Suprapubic skin (tissue), 4 donors: ENCODE measurements at regions not wholly inside any gene's neighbourhood (a gene's known extent, or its start where the extent isn't known, plus 50 kb on each side); places are given as distances from the start of the nearest gene placed in this dataset.

ENCODE experiments used
- DNase-seq, 2 donors: peaks; one replicate each; pipeline ENCODE4 v3.0.0-alpha.2; 2019; ENCODE audit warnings: low spot score in 2 of 2
- H3K27ac ChIP-seq: fragments of 200-600 bp; sonication (generic); one replicate; pipeline ENCODE4 v1.5.1; 2019
- H3K27me3 ChIP-seq: fragments of 200-600 bp; sonication (generic); one replicate; pipeline ENCODE4 v1.5.1; 2019
- H3K36me3 ChIP-seq: fragments of 200-600 bp; sonication (generic); one replicate; pipeline ENCODE4 v1.5.1; 2019
- H3K4me1 ChIP-seq: fragments of 200-600 bp; sonication (generic); one replicate; pipeline ENCODE4 v1.5.1; 2019
- H3K4me3 ChIP-seq: fragments of 200-600 bp; sonication (generic); one replicate; pipeline ENCODE4 v1.5.1; 2019; ENCODE audit warnings: mild to moderate bottlenecking
- H3K9me3 ChIP-seq: fragments of 200-600 bp; sonication (generic); one replicate; pipeline ENCODE4 v1.5.1; 2019
- CTCF ChIP-seq, 2 donors: fragments of 200-600 bp in 1 of 2; fragments of 450-650 bp in 1 of 2; sonication (generic) in 1 of 2; IDR thresholded peaks; one replicate each; pipeline ENCODE4 v1.5.1; 2016 to 2019; ENCODE audit warnings: antibody characterized with exemption in 2 of 2, mild to moderate bottlenecking in 1 of 2, moderate library complexity in 1 of 2
- EP300 ChIP-seq: sonication (generic); formaldehyde crosslinking; IDR thresholded peaks from one replicate; pipeline ENCODE4 v1.6.1; 2017; ENCODE audit warnings: antibody characterized with exemption
- POLR2A ChIP-seq, 2 donors: fragments of 450-650 bp; IDR thresholded peaks; one replicate each; pipeline ENCODE4 v1.6.1; 2017; ENCODE audit warnings: antibody characterized with exemption in 2 of 2, mild to moderate bottlenecking in 2 of 2, moderate library complexity in 2 of 2
- POLR2AphosphoS5 ChIP-seq, 3 donors: sonication (generic); formaldehyde crosslinking; IDR thresholded peaks; one replicate each; pipeline ENCODE4 v1.6.1; 2017; ENCODE audit warnings: antibody characterized with exemption in 3 of 3
- WGBS: methylation state at CpG from one replicate; pipeline ENCODE4 v1.1.5; 2018; 5-methylcytosine and 5-hydroxymethylcytosine counted together

GRCh38 chr4:38537666-38538065, 126.3 kb upstream of the KLF3 start:
- Histone ChIP-seq H3K4me3 (no peak overlapping the region), H3K27ac (no peak overlapping the region), H3K4me1 (no peaks in the 10 kb centered on the region), H3K36me3 (no peaks in the 10 kb centered on the region), H3K9me3 (no peaks in the 10 kb centered on the region), H3K27me3 (no peaks in the 10 kb centered on the region)
- DNase-seq: no peak
- 95% methylated on average over 1 of the region's 1 CpG for WGBS
- TF ChIP-seq POLR2AphosphoS5 (IDR thresholded peaks at IDR 0.05) (no peak), POLR2A (IDR thresholded peaks at IDR 0.05) (no peak), EP300 (no peak), CTCF (IDR thresholded peaks at IDR 0.05) (no peak)

- no peaks in the 10 kb centered on the region for H3K4me1 ChIP-seq
- H3K36me3 ChIP-seq: no peaks in the 10 kb centered on the region
- no peak for TF ChIP-seq POLR2AphosphoS5 (IDR thresholded peaks at IDR 0.05)
- no peak for TF ChIP-seq EP300
- TF ChIP-seq CTCF (IDR thresholded peaks at IDR 0.05): no peak
- TF ChIP-seq POLR2A (IDR thresholded peaks at IDR 0.05): no peak
- 91% methylated on average over 2 of the region's 2 CpGs for WGBS
- DNase-seq: no peak
- H3K27ac ChIP-seq: no peak overlapping the region
- no peaks in the 10 kb centered on the region for H3K9me3 ChIP-seq
- H3K27me3 ChIP-seq: no peaks in the 10 kb centered on the region
- H3K4me3 ChIP-seq: no peak overlapping the region
These were observed 125.5 kb upstream of the KLF3 start for GRCh38 chr4:38538517-38538916.

- no peaks in the 10 kb centered on the region for H3K36me3 ChIP-seq
- no peak for DNase-seq
- no peaks in the 10 kb centered on the region for H3K9me3 ChIP-seq
- TF ChIP-seq EP300: no peak
- TF ChIP-seq CTCF (IDR thresholded peaks at IDR 0.05): no peak
- TF ChIP-seq POLR2AphosphoS5 (IDR thresholded peaks at IDR 0.05): no peak
- TF ChIP-seq POLR2A (IDR thresholded peaks at IDR 0.05): no peak
- H3K27ac ChIP-seq: no peak overlapping the region
- no peaks in the 10 kb centered on the region for H3K27me3 ChIP-seq
- no peaks in the 10 kb centered on the region for H3K4me1 ChIP-seq
- no peak overlapping the region for H3K4me3 ChIP-seq
- 95% methylated on average over 4 of the region's 4 CpGs for WGBS
These were observed 124.5 kb upstream of the KLF3 start for GRCh38 chr4:38539501-38539900.

- no peaks in the 10 kb centered on the region for H3K27me3 ChIP-seq
- no peaks in the 10 kb centered on the region for H3K36me3 ChIP-seq
- no peaks in the 10 kb centered on the region for H3K9me3 ChIP-seq
- 85% methylated on average over 2 of the region's 2 CpGs for WGBS
- H3K4me3 ChIP-seq: no peak overlapping the region
- DNase-seq: no peak
- no peaks in the 10 kb centered on the region for H3K4me1 ChIP-seq
- no peak for TF ChIP-seq POLR2AphosphoS5 (IDR thresholded peaks at IDR 0.05)
- no peak for TF ChIP-seq POLR2A (IDR thresholded peaks at IDR 0.05)
- no peak for TF ChIP-seq CTCF (IDR thresholded peaks at IDR 0.05)
- no peak for TF ChIP-seq EP300
- no peak overlapping the region for H3K27ac ChIP-seq
These were observed 116.9 kb upstream of the KLF3 start for GRCh38 chr4:38547052-38547451.

- 93% methylated on average over 3 of the region's 3 CpGs for WGBS
- no peaks in the 10 kb centered on the region for H3K36me3 ChIP-seq
These were observed 115.7 kb upstream of the KLF3 start for GRCh38 chr4:38548256-38548655.

More at GRCh38 chr4:38548256-38548655, 115.7 kb upstream of the KLF3 start:
- Histone ChIP-seq H3K27ac (no peak overlapping the region), H3K9me3 (no peaks in the 10 kb centered on the region), H3K4me1 (no peaks in the 10 kb centered on the region), H3K27me3 (no peaks in the 10 kb centered on the region), H3K4me3 (no peak overlapping the region)
- DNase-seq: no peak
- TF ChIP-seq CTCF (IDR thresholded peaks at IDR 0.05) (no peak), POLR2A (IDR thresholded peaks at IDR 0.05) (no peak), EP300 (no peak), POLR2AphosphoS5 (IDR thresholded peaks at IDR 0.05) (no peak)
